GM18499 (cell line): ENCODE measurements at regions not wholly inside any gene's neighbourhood (a gene's known extent, or its start where the extent isn't known, plus 50 kb on each side); places are given as distances from the start of the nearest gene placed in this dataset.

Experiments
- ATAC-seq: cut with Tn5 transposase; IDR thresholded peaks from one replicate; pipeline ENCODE4 v1.9.1; 2021; ENCODE audit warnings: moderate number of reproducible peaks; ENCODE audit not compliant: insufficient read depth, unreplicated experiment

- ATAC-seq, result no peak
These were observed 134.1 kb downstream of the ZC3H11B start for GRCh38 chr1:219478811-219479210.

DNA sequence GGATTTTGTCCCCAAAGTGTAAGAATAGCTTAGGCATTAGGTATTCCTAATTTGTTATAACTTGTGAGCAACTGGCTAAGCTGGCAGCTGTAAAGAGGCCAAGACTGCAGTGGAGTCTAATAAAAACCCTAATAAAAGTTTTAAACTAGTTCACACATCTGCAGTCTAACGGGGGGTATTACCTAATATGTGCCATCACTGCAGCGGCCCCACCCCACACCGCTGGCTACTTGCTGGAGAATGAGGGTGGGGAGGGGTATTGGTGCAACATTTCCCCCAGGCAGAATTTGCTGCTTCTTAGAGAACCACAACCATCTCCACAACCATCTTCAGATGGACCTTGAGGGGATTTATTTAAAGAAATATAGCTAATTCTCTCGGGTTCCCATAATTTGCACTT is 135.0 kb downstream of the ZC3H11B start:
- no peak for ATAC-seq

- ATAC-seq, result no peak
These were observed 136.2 kb downstream of the ZC3H11B start for GRCh38 chr1:219476716-219477115.

GRCh38 chr1:219476116-219476515 is 136.8 kb downstream of the ZC3H11B start:
- peak; percentile 48 for ATAC-seq

- ATAC-seq, result no peak
These were observed 140.3 kb downstream of the ZC3H11B start for GRCh38 chr1:219472596-219472995.

GRCh38 chr1:219467524-219467923 is 145.4 kb downstream of the ZC3H11B start:
- no peak for ATAC-seq

DNA sequence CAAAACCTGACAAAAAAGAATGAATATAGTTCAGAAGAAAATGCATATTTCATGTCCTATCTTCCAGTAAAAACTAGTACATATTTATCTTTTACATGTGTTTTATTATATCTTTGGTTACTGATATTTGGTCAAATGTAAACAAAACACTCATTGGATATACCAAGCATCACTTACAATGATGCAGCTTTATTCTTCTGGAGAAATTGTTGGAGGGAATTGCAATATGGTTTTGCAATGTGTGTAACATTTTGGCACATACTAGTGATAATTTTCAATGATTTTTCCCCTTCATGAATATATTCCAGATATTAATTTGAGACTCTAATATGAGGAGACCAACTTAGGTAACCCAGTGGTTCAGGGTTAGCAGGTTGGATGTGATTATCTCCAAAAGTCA is 146.1 kb downstream of the ZC3H11B start:
- no peak for ATAC-seq

DNA sequence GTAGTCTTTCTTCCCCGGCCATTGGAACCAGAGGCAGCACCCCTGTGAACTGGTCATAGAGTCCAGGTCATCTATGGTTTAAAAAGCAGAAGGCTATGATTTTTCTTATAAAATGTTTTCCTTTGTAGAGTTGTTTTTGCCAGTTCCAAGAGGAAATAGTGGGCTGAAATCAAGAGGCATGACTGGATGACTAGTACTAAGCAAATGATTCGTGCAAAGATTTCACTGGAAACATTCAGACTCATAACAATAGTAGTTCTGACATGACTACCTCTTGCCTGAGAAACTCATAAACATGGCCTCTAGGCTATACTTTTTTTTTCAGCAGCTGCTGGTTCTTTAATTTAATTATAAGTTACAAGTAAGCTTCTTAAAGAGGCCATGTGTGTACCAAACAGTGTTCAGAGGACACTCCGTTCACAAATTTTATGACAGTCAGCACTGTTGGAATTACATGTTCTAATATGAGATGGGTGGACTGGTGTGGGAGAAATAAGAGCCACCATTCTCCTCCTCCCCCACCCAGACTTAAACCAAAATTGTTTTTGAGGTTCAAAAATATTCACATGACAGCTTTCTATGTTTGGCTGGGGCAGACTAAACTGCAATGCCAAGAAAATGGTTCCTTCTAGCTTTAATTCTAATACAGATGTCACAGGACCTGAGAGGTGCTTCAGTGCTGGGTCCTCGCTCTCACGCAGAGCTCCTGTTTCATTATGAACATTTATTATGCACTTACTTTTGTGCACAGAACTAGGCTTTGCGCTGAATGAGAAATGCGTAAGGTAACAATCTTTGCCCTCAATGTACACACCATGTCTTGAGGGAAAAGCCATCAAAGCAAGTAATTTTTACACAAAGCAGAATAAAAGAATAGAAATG is 147.5 kb downstream of the ZC3H11B start:
- peak; percentile 47 for ATAC-seq

DNA sequence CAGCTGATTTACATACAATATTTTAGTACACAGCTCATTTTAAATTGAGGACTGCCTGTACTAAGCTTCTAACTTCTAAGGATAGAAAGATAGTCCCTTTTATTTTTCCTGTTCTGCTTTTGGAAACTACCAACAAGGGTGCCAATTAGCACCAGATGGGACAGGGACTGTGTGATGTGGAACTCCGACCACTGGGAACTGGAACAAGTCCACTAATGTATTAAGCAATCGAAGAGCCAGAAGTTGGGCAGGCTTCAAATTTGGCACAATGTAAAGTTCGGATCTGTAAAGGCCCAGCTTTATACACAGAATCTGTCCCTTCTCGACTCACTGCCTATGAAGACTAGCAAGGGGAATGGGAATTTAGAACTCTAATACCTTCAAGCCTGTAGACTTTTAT is 149.3 kb downstream of the ZC3H11B start:
- ATAC-seq, result no peak

DNA sequence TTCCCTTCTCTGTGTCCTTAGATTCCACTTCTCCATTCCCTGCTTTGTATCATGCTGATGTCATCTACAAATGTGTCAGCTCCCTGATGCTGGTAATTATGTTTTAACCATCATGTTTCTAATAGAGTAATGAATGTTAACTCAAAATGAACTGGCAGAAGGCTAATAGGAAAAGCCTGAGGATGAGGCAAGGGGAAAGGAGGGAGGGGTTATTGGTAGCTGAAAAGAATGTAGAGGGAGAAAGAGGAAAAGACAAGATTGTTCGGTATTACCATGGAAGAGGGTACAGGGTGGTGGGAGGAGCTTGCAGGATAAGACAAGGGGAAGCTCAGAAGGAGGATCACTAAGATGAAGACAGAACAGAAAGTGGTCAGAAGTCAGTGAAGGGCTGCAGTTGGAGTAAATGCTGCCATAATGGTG is 150.9 kb downstream of the ZC3H11B start:
- no peak for ATAC-seq

DNA sequence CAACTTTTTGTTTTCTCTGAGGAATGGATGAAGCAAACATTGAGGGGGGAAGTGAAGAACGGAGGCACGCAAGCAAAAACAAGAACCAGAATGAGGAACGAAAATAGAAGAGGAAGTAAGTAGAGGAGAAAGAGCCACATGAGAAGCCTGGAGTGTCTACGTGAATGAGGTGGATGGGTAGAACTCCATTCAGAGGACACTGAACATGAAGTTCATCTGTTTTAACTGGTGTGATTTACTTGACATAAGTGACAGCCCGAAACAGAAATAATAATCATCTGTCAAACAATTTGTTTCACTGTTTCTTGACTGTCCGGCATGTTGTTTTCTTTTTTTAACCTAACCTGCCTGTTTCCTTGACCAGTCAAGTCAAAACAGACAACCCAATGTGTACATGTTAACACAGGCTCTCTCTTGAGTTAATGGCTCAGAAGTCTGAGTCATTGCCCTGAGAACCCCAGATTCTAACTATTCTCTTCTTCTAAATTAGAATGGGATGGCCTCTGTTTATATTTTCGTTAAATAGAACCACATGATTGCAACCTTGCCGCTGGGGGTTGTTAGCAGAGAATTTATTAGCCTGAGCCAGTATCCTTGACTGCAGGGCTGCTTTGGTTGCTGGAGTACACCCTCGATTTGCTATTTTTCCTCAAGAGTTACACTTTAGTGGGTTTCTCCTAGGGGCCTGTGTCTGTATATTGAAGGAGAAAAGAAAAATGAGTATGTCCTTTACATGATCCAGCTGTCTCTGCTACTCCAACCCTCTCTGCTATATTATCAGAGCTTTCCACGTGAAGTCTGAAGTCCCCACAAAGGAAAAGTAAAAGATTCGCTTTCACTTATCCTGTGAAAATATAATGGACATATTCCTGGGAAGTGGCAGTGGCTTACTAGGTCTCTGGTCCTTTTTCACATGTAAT is 151.7 kb downstream of the ZC3H11B start:
- ATAC-seq, result peak; percentile 71

- no peak for ATAC-seq
These were observed 152.6 kb downstream of the ZC3H11B start for GRCh38 chr1:219460081-219460895.

DNA sequence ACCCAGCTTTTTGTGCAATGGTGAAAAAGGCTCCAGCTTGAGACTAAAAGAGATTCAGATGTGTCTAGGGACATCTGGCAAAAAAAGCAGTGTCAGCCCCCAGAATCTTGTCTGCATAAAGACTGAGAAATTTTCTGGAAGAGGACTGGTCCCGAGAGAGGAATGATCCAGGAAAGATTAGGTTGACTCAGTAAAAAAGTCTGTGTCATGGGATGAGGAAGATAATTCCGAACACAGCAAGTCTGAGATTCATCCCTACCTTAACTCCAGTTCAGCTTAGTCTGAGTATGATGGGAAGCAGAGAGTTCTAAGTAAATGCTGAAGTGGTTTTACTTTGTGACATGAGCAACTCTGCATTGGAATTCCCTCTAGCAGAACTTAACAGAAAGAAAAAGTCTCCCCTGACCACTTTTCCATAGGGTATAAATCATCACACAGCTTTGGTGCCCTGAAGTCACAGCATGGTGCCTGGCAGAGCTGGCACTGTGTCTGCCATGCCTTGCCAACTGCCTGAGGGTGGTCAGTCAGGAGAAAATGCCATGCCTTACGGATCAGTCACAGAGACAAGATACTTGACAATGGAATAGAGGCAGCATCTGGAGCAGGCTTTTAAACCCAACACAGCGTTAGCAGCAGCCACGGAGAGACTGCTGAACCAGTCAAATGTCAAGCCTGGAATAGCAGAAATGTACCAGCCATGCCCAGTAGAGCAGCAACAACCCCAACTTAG is 153.4 kb downstream of the ZC3H11B start:
- no peak for ATAC-seq

DNA sequence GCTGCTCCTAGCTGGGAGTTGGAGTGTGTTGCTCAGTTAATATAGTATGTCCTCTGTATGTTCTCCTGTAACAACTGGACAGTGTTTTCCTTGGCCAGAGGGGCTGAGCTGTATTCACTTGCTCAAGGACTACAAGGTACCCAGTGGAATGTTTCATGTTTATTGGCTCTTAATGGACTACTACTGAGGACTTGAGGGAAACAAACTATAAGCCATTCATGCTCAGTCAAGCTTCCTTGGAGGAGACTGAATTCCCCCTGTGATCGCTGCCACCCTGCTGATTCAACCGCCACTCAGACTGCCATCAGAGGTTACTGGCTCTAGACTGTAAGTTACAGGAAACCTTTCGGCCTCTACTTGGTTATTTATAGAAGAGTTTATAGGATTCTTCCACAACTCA is 166.6 kb downstream of the ZC3H11B start:
- ATAC-seq, result no peak

GRCh38 chr1:219445864-219446263 is 167.0 kb downstream of the ZC3H11B start:
- no peak for ATAC-seq

DNA sequence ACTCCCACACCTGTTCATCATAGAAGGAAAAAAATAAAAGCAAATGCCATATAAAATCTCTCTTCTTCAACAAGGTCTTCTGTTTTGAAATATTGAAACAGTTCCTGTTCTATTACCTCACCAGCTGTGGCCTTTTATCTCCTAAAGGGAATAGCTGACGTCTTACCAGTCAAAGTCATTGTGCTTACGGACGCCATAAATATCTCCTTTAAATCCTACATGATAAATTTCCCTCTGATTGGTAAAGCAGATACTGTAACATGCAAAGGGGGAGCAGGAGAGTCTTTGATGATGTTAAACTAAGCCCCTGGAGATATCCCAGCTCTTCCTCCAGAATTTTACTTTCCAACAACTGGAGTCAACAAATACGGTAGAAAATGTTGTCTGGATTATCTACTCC is 168.4 kb downstream of the ZC3H11B start:
- no peak for ATAC-seq

GRCh38 chr1:219443763-219444162 is 169.1 kb downstream of the ZC3H11B start:
- no peak for ATAC-seq

DNA sequence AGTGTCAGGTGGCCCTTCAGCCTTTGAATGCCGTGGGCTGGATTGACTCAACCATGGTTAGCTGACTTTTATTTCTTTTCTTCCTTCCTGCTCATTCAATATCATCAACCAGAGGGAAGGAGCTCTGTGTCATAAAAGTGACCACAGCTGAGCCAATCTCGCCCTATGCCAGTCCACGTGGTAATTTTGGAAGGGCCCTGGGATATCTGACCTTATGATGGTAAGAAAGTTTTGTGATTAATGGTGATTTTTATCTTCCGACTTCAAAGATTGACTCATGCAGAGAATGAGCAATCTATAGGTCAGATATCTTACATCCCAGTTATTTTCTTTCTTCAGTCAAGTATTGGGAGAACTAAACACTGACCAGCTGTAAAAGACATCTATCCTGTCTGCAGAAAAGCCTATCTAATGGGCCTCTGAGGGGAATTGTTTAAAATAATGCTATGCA is 170.3 kb downstream of the ZC3H11B start:
- ATAC-seq, result no peak

- no peak for ATAC-seq
These were observed 171.0 kb downstream of the ZC3H11B start for GRCh38 chr1:219441884-219442283.

- no peak for ATAC-seq
These were observed 173.5 kb downstream of the ZC3H11B start for GRCh38 chr1:219439376-219439775.
